ENCODE measurements at regions not wholly inside any gene's neighbourhood (a gene's known extent, or its start where the extent isn't known, plus 50 kb on each side); places are given as distances from the start of the nearest gene placed in this dataset.

DNA sequence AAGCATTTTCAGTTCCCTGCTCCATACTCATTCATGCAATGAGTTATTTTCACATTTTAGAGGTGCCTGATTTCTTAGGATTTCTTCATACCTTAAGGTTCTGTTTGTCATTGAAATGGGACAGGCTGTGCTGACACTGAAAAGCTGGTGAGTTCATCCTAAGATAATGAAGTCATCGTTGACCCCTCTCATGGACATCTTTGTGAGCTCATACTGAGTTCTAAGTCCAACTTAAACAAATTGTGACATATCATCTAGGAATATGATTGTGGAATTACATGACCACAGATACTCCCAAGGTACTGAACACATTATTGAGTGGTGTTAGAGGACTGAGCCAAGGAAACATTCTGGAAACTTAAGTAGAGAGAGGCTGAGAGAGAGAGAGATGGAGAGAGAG is 224.8 kb upstream of the JAG1 start:
- Mint-ChIP-seq H3K9me3 (no peaks in the 10 kb centered on the region), H3K4me1 (ENCODE audit: low read depth) (no peaks in the 10 kb centered on the region), H3K27me3 (no peaks in the 10 kb centered on the region), H3K27ac (no peak overlapping the region), H3K36me3 (ENCODE audit: low read depth) (no peaks in the 10 kb centered on the region), H3K4me3 (no peak overlapping the region)
- DNase-seq, result no peak

DNA sequence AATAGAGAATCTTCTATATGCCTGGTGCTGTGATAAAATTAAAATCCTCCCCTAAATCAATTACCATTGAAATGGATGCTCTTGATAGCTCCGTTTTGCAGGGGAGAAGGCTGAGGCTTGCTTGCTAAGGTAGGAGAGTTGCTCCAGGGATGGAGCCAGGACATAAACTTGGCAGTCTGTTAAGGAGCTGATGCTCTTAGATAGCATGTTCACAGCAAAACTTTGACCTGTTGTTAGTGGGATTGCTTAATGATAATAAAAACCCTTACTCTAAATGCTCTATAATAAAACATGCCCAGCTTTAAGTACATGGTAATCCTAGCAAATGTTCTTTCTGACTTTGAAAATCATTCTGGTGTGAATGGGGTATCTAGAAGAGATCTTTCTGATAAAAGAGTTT is 228.4 kb upstream of the JAG1 start:
- Mint-ChIP-seq H3K27ac (no peak overlapping the region), H3K4me1 (ENCODE audit: low read depth) (no peaks in the 10 kb centered on the region), H3K9me3 (no peaks in the 10 kb centered on the region), H3K36me3 (ENCODE audit: low read depth) (no peaks in the 10 kb centered on the region), H3K27me3 (no peaks in the 10 kb centered on the region), H3K4me3 (no peak overlapping the region)
- DNase-seq, result no peak

DNA sequence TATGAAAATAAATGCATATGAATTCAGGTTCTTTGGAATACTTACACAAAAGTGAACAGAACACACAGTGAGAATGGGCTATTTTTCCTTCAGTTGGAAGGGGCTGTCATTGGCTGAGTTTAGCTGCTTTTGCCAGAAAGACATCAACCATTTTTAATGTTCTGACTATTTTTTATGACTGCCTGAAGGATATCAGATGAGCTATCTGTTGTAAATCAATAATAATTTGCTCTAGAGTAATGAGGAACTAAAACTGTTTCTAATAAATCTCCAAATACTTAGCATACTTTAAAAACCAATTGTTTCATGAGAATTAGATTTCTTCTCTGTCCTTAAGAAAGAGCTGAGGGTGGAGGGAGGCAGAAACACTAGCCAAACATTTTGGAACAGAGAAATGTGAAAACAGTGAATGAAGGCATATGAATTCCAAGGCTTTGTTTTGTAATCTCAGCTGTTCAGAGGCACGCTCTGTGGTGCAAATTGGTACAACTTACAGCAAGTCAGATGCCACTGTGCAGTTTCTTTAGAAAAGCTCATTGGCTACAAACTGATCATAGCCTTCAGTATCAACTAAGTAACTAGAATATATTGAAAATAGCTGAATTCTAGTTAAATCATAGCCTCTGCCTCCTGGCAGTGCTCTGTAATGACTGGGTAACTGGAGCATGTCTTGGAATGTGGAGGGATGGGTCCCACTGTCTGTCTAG is 228.9 kb upstream of the JAG1 start:
- Mint-ChIP-seq H3K4me3 (no peak overlapping the region), H3K36me3 (ENCODE audit: low read depth) (no peaks in the 10 kb centered on the region), H3K9me3 (no peaks in the 10 kb centered on the region), H3K27ac (no peak overlapping the region), H3K27me3 (no peaks in the 10 kb centered on the region), H3K4me1 (ENCODE audit: low read depth) (no peaks in the 10 kb centered on the region)
- DNase-seq, result no peak

DNA sequence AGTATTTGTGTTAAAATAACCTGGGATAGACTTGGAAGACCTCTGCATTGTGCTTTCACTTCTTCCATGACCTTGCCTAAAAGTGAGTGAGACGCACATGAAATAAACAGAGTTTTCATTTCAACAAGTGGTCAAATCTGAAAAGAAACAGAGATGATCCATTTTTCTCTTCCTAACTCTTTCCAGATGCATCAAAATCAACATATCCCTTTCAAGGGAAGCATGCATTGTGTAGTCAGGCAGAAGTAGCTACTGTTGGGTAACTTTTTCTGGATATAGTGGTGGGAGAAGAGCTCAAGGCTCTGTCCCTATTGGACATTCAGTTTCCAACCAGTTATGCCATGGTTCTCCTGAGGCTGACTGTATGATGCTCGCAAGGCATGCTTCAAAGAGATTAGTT is 233.0 kb upstream of the JAG1 start:
- Mint-ChIP-seq H3K36me3 (ENCODE audit: low read depth) (no peaks in the 10 kb centered on the region), H3K4me1 (ENCODE audit: low read depth) (no peaks in the 10 kb centered on the region), H3K27me3 (no peaks in the 10 kb centered on the region), H3K27ac (no peak overlapping the region), H3K4me3 (no peak overlapping the region), H3K9me3 (no peaks in the 10 kb centered on the region)
- no peak for DNase-seq

DNA sequence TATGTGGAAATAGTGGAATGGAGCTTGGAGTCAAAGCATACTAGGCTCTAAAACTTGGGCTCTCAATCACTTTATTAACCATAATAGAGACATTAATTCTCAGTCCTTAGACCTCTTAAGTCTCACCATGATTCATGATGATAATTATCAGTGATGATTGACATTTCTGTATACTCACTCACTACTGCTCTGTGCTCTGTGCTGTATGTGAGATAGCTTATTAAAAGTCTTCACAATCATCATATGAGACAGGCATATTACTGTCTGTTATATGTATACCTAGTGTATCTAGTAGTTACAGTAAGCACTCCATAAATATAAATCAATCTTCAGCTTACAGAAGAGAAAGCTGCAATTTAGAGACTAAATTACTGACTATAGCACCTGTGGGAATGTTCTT is 236.0 kb upstream of the JAG1 start:
- no peak overlapping the region for H3K4me3 Mint-ChIP-seq
- H3K36me3 Mint-ChIP-seq (ENCODE audit: low read depth), result no peaks in the 10 kb centered on the region
- no peaks in the 10 kb centered on the region for H3K4me1 Mint-ChIP-seq (ENCODE audit: low read depth)
- no peak for DNase-seq
- no peak overlapping the region for H3K27ac Mint-ChIP-seq
- no peaks in the 10 kb centered on the region for H3K27me3 Mint-ChIP-seq
- H3K9me3 Mint-ChIP-seq, result peaks cover 3% of the 10 kb centered on the region

DNA sequence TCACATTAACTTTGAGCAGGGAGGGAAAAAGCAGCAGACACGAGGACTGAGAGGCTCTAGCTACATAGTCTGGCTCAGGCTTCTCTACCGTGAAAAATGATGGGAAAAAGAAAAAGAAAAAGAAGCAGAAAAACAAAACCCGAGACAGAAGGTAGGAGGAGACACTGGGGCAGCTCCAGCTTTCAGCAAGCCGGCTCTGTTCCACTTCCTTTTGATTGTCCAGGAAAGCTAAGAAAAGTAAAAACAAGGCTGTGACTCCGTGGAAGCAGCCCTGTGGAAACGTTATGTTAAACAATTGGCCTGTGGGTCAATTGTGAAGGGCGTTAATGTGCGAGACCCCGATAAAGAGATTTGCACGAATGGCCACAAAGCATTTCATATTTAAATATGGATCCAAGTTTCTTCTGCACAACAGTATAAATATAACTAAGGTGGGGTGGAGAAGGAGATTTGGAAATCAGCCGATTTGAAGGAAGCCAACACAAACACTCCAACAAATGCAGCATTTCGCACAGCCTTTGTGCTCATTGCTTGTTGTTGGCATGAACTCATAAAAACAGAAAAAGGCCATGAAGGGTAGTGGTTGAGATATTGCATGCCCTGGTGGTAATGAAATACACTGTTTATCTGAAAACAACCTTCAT is 236.9 kb upstream of the JAG1 start:
- Mint-ChIP-seq H3K27me3 (no peaks in the 10 kb centered on the region), H3K4me3 (no peak overlapping the region), H3K4me1 (ENCODE audit: low read depth) (no peaks in the 10 kb centered on the region), H3K9me3 (peaks cover 3% of the 10 kb centered on the region), H3K36me3 (ENCODE audit: low read depth) (no peaks in the 10 kb centered on the region), H3K27ac (no peak overlapping the region)
- DNase-seq, result no peak

DNA sequence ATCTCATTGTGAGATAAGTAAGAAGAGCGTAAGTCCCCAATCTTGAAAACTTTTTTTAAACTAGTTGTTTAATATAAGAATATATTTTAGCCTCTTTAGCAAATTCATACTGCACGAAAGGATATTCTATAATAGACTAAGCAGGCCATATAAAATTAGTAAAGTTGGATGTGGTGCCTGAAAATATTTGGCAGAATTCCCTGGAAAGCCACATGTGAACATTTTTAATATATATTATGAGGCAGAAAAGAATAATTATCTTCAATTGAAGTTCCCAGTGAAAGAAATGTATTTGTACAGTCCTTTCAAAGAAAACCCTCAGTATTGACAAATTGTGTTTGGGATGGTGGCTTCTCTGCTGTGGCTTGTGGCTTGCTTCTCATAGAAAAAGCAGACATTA is 237.5 kb upstream of the JAG1 start:
- Mint-ChIP-seq H3K27me3 (no peaks in the 10 kb centered on the region), H3K4me3 (no peak overlapping the region), H3K4me1 (ENCODE audit: low read depth) (no peaks in the 10 kb centered on the region), H3K9me3 (peaks cover 3% of the 10 kb centered on the region), H3K27ac (no peak overlapping the region), H3K36me3 (ENCODE audit: low read depth) (no peaks in the 10 kb centered on the region)
- no peak for DNase-seq

DNA sequence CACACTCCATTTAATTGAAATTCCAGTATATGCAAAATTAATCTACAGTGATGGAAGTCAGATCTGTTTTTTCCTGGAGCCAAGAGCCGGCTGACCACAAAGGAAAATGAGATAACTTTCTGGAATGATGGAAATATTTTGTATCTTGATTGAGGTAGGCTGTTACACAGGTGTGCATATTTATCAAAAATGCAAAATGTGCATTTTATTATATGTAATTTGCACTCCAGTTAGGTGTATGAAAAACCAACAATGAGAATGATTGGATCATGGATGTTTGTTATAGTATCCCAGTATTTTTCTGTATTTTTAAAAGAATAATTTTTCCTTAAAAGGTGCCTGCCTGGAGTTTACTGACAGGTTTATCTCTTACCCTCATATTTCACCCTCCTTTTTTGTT is 242.0 kb upstream of the JAG1 start:
- Mint-ChIP-seq H3K4me1 (ENCODE audit: low read depth) (no peaks in the 10 kb centered on the region), H3K36me3 (ENCODE audit: low read depth) (no peaks in the 10 kb centered on the region), H3K27me3 (no peaks in the 10 kb centered on the region), H3K27ac (no peak overlapping the region), H3K4me3 (no peak overlapping the region), H3K9me3 (peaks cover 9% of the 10 kb centered on the region)
- no peak for DNase-seq

DNA sequence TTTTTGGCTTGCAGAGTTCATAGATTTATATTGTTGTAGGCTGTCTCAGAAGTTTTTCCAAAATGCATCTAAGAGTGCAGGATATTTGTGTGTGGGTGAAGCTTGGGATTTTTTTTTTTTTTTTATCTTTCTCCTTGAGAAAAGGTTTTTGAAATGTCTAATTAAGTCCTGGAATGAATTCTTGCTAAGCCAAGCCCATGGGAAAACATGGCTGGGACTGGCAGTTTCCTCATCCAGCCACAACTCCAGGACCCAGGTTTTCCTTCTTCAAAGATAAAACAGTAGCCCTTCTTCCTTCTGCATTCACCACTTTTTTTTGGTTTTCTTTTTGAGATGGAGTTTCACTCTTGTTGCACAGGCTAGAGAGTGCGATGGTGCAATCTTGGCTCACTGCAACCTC is 242.5 kb upstream of the JAG1 start:
- no peaks in the 10 kb centered on the region for H3K4me1 Mint-ChIP-seq (ENCODE audit: low read depth)
- H3K27ac Mint-ChIP-seq, result no peak overlapping the region
- no peaks in the 10 kb centered on the region for H3K27me3 Mint-ChIP-seq
- no peaks in the 10 kb centered on the region for H3K36me3 Mint-ChIP-seq (ENCODE audit: low read depth)
- no peak overlapping the region for H3K4me3 Mint-ChIP-seq
- DNase-seq, result no peak
- H3K9me3 Mint-ChIP-seq, result peaks cover 9% of the 10 kb centered on the region

DNA sequence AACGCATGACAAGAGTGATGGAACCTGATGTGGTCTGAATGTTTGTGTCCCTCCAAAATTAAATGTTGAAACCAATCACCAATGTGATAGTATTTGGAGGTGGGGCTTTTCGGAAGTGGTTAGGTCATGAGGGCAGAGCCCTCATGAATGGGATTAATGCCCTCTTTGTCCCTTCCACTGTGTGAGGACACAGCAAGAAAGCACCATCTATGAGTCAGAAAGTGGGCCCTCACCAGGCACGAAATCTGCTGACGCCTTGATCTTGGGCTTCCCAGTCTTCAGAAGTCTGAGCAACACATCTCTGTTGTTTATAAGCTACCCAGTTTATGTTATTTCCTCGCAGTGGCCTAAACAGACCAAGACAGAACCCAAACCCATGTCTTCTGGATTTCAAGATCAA is 244.0 kb upstream of the JAG1 start:
- no peak overlapping the region for H3K4me3 Mint-ChIP-seq
- DNase-seq, result no peak
- H3K36me3 Mint-ChIP-seq (ENCODE audit: low read depth), result no peaks in the 10 kb centered on the region
- H3K27me3 Mint-ChIP-seq, result no peaks in the 10 kb centered on the region
- no peaks in the 10 kb centered on the region for H3K4me1 Mint-ChIP-seq (ENCODE audit: low read depth)
- H3K9me3 Mint-ChIP-seq, result peaks cover 9% of the 10 kb centered on the region
- no peak overlapping the region for H3K27ac Mint-ChIP-seq

DNA sequence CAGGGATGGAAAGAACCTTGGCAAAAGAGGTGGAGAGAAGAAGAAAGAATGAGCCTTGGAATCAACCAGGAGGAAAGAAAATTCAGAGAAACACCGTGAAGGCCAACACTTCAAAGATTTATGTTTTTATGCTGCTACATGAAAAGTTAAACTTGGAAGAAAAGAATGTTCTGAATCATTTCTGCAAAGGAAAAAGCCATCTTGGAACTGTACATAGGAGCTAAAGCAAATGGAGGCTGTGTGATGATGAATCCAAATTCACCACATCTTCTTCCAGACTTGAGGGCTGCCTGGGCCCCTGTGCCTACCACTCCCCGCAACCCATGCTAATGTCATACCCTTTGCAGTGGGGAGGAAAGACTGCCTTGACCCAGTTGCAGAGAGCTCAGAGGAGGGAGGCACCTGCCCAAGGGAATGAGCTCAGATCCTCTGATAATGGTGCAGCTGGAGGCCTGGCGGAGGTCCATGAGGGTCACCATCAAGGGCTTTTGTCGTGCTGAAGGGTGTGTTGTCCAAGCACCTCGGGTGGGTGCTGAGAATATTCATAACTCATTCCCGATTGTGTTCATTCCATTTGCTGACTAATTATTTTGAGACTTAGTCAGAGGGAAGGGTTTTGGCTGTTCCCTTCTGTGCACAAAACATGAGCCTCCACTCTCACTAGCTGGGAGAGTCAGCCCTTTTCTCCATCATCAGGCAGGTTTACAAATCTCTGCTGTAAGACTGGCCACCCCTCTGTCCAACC is 245.8 kb upstream of the JAG1 start:
- H3K27me3 Mint-ChIP-seq, result no peaks in the 10 kb centered on the region
- DNase-seq, result no peak

DNA sequence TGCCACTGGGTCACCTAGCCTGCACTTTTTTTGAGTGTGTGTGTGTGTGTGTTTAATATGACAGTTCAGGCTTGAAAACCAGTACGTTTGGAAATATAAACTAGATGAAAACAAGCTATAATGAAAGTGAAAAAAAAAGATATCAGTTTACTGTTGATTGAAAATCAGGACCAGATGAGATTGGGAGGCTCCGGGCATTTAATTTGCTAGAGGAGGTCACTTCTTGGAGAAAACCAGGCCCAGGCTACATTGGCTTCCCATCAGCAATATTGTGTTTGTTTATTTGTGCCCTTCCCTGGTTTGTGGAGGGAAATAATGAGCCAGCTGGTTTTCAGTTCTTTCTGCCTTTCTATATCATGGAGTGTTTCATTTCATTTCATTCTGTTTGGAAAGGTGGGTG is 246.6 kb upstream of the JAG1 start:
- H3K4me3 Mint-ChIP-seq, result no peak overlapping the region
- H3K9me3 Mint-ChIP-seq, result peaks cover 6% of the 10 kb centered on the region
- no peak overlapping the region for H3K27ac Mint-ChIP-seq
- H3K27me3 Mint-ChIP-seq, result no peaks in the 10 kb centered on the region
- no peak for DNase-seq
- no peaks in the 10 kb centered on the region for H3K4me1 Mint-ChIP-seq (ENCODE audit: low read depth)
- H3K36me3 Mint-ChIP-seq (ENCODE audit: low read depth), result no peaks in the 10 kb centered on the region

More for the DNA sequence above, 245.8 kb upstream of the JAG1 start:
- Mint-ChIP-seq H3K9me3 (peaks cover 6% of the 10 kb centered on the region), H3K4me3 (no peak overlapping the region), H3K27ac (no peak overlapping the region), H3K4me1 (ENCODE audit: low read depth) (no peaks in the 10 kb centered on the region), H3K36me3 (ENCODE audit: low read depth) (no peaks in the 10 kb centered on the region)

DNA sequence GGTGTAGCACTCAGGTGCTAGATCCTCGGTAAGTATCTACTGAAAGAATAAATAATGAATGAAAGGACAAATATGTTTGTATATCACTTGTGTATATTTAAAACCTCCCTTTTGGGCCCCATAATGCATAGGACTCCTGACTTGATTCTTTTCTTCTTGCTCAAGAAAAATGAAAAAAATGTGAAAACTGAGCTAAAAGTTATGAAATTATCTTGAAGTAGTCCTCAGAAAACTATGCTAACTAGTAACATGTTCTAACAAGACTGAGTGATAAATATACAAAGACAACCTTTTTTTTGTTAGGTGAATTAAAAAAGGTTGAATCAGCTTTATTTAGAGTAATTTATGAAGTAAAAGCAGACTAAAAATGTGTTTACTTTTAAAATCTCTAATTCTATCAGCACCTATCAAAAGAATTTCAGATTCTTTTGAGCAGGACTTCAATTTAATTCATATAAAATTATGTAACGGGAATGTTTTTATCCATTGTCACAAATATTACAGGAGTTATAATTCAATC is 247.8 kb upstream of the JAG1 start:
- Mint-ChIP-seq H3K27ac (no peak overlapping the region), H3K27me3 (no peaks in the 10 kb centered on the region), H3K4me3 (no peak overlapping the region), H3K4me1 (ENCODE audit: low read depth) (no peaks in the 10 kb centered on the region), H3K9me3 (peaks cover 6% of the 10 kb centered on the region), H3K36me3 (ENCODE audit: low read depth) (no peaks in the 10 kb centered on the region)
- no peak for DNase-seq

DNA sequence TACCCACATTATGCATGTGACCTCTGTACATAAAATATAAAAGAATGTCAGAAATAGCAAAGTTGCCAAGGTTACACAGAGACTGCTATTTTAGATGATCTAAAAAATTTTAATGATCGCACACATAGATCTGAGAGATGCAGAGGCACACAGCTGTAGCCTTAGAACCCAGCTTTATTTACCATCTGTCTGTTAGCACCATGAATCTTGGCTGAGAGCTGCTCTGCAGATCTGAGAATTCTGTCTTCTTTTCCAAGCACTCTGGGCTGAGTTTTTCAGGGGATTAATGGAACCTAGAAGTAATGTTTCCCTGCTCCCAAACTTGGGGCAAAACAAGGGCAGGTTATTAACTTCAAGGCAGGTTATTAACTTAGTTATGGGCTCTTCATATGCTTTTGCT is 248.7 kb upstream of the JAG1 start:
- Mint-ChIP-seq H3K27ac (no peak overlapping the region), H3K9me3 (no peaks in the 10 kb centered on the region), H3K4me3 (no peak overlapping the region), H3K36me3 (ENCODE audit: low read depth) (no peaks in the 10 kb centered on the region), H3K4me1 (ENCODE audit: low read depth) (no peaks in the 10 kb centered on the region), H3K27me3 (no peaks in the 10 kb centered on the region)
- no peak for DNase-seq

DNA sequence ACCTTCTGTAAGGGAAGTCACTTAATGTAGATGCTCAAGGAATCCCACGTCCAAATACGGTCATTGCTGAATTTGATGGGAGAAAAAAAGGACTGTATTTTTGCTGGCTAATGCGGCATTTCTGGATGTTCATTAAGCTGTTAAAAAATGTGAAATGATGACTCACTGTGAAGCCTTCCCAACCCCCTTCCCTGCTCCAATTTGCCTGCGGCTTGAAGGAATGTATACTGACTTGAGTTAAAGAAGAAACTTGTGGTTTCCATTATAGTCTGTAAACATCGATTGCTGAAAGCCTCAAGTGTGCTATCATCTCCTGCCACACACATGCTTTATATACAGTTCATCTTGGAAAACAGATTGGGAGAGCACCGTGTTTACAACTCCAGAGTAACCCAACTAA is 249.1 kb upstream of the JAG1 start:
- Mint-ChIP-seq H3K27ac (no peak overlapping the region), H3K36me3 (ENCODE audit: low read depth) (no peaks in the 10 kb centered on the region), H3K27me3 (no peaks in the 10 kb centered on the region)

More for the DNA sequence above, 249.1 kb upstream of the JAG1 start:
- Mint-ChIP-seq H3K4me1 (ENCODE audit: low read depth) (no peaks in the 10 kb centered on the region), H3K4me3 (no peak overlapping the region), H3K9me3 (no peaks in the 10 kb centered on the region)
- DNase-seq, result no peak
